ENCODE measurements at regions not wholly inside any gene's neighbourhood (a gene's known extent, or its start where the extent isn't known, plus 50 kb on each side); places are given as distances from the start of the nearest gene placed in this dataset.

GRCh38 chr2:205849136-205849535 lies 166.8 kb downstream of the NRP2 start:
- peaks cover 4% of the 10 kb centered on the region for H3K27me3 ChIP-seq (ENCODE audit: control insufficient read depth, insufficient read depth, low read length)
- no peak for ATAC-seq
- ChIA-PET POLR2A (no interaction called here), CTCF (no interaction called here)
- no peak for TF ChIP-seq CTCF (IDR thresholded peaks at IDR 0.05)
- TF ChIP-seq TCF7L2 (IDR thresholded peaks at IDR 0.05; ENCODE audit: low read depth, low read length), result no peak
- TF ChIP-seq SIN3A (IDR thresholded peaks at IDR 0.05; ENCODE audit: borderline replicate concordance, insufficient read depth, low read depth, low read length), result no peak
- no peak for TF ChIP-seq REST (IDR thresholded peaks at IDR 0.05; ENCODE audit: insufficient read depth in 1 of 2, low read depth in 2 of 2, low read length in 1 of 2)
- TF ChIP-seq POLR2AphosphoS5 (IDR thresholded peaks at IDR 0.05; ENCODE audit: low read depth, low read length), result no peak
- no peaks in the 10 kb centered on the region for H3K9me3 ChIP-seq (ENCODE audit: control insufficient read depth, insufficient read depth, low read depth, low read length)
- H3K27ac ChIP-seq (ENCODE audit: low read length), result no peak overlapping the region
- no peak overlapping the region for H3K4me3 ChIP-seq (ENCODE audit: low read depth in 2 of 2, low read length in 2 of 2)
- intact Hi-C loops (cut with micrococcal nuclease; ENCODE audit: unreplicated experiment) (no loop called here), in situ Hi-C loops (cut with HindIII; ENCODE audit: low pct_unique_long_range_greater_than_20kb, low sequenced_read_pairs) (no loop called here)
- no peaks in the 10 kb centered on the region for H3K4me1 ChIP-seq (ENCODE audit: control insufficient read depth, insufficient read depth, low read length)
- no peak for DNase-seq (ENCODE audit: low read depth, low spot score)
- H3K36me3 ChIP-seq (ENCODE audit: control insufficient read depth, insufficient read depth, low read length), result no peaks in the 10 kb centered on the region
- no TSS peak for BruUV-seq (replicated peaks)

DNA sequence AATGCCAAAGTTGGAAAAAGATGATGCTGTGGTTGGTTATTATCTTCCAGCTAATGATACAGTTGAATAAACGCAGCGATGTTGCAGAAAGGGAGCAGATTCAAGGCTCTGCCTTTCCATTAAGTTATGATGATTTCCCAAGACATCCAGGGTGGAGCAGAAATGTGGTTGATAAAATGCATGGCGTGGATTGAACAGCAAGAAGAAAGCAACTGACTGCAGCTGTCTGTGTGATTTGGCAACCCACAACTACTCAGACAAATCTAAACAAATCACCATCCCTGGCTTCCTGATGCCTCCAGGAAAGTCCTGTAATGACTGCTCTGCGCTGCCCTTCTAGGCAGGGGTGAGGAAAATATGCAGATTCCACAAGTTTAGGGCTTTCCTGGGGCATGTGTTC lies 166.3 kb downstream of the NRP2 start:
- TF ChIP-seq TCF7L2 (IDR thresholded peaks at IDR 0.05; ENCODE audit: low read depth, low read length), result no peak
- no peak for TF ChIP-seq POLR2AphosphoS5 (IDR thresholded peaks at IDR 0.05; ENCODE audit: low read depth, low read length)
- TF ChIP-seq CTCF (IDR thresholded peaks at IDR 0.05), result no peak
- no peak for TF ChIP-seq SIN3A (IDR thresholded peaks at IDR 0.05; ENCODE audit: borderline replicate concordance, insufficient read depth, low read depth, low read length)
- no peak for TF ChIP-seq REST (IDR thresholded peaks at IDR 0.05; ENCODE audit: insufficient read depth in 1 of 2, low read depth in 2 of 2, low read length in 1 of 2)
- BruUV-seq (replicated peaks), result no TSS peak
- H3K9me3 ChIP-seq (ENCODE audit: control insufficient read depth, insufficient read depth, low read depth, low read length), result no peaks in the 10 kb centered on the region
- no peak overlapping the region for H3K4me3 ChIP-seq (ENCODE audit: low read depth in 2 of 2, low read length in 2 of 2)
- H3K4me1 ChIP-seq (ENCODE audit: control insufficient read depth, insufficient read depth, low read length), result no peaks in the 10 kb centered on the region
- peaks cover 4% of the 10 kb centered on the region for H3K27me3 ChIP-seq (ENCODE audit: control insufficient read depth, insufficient read depth, low read length)
- DNase-seq (ENCODE audit: low read depth, low spot score) (no peak), ATAC-seq (no peak)
- no peak overlapping the region for H3K27ac ChIP-seq (ENCODE audit: low read length)
- CTCF ChIA-PET, result no interaction called here
- POLR2A ChIA-PET, result no interaction called here
- no peaks in the 10 kb centered on the region for H3K36me3 ChIP-seq (ENCODE audit: control insufficient read depth, insufficient read depth, low read length)
- intact Hi-C loops (cut with micrococcal nuclease; ENCODE audit: unreplicated experiment), result no loop called here
- in situ Hi-C loops (cut with HindIII; ENCODE audit: low pct_unique_long_range_greater_than_20kb, low sequenced_read_pairs), result no loop called here

All from Panc1 (cell line).